IMR-90 (cell line): ENCODE measurements at regions not wholly inside any gene's neighbourhood (a gene's known extent, or its start where the extent isn't known, plus 50 kb on each side); places are given as distances from the start of the nearest gene placed in this dataset.

Source experiments
- ATAC-seq: fragments of 200-7000 bp; cut with Tn5 transposase; 2 replicates; pipeline ENCODE4 v1.9.1; 2020; ENCODE audit warnings: low read depth, mild to moderate bottlenecking, moderate library complexity
- BruUV-seq: library from RNA; stranded (reverse); fragments of 400-500 nt; replicated peaks from 2 replicates; lab custom pipeline; 2021; lab: Mats Ljungman, UMichigan
- CTCF ChIA-PET: fragments of 300-600 bp; formaldehyde crosslinking; extraction: SDS; loops from one replicate; lab custom pipeline; 2021; ENCODE audit warnings: antibody characterized with exemption; lab: Yijun Ruan, JAX
- POLR2A ChIA-PET: fragments of 300-600 bp; sonication (Branson Sonifier 250); formaldehyde crosslinking; loops from one replicate; lab custom pipeline; 2022; ENCODE audit warnings: antibody characterized with exemption; ENCODE audit not compliant: unreplicated experiment; lab: Charles Lee
- DNase-seq: peaks from one replicate; pipeline ENCODE4 v3.0.0; 2013
- H2AFZ ChIP-seq: replicated peaks from 2 replicates; pipeline ENCODE3; 2013; ENCODE audit warnings: low read length, mild to moderate bottlenecking; ENCODE audit not compliant: poor library complexity
- H2AK5ac ChIP-seq: 2 replicates; pipeline ENCODE4 v1.6.1; 2013; ENCODE audit warnings: low read depth, low read length, inconsistent platforms
- H2AK9ac ChIP-seq: replicated peaks from 2 replicates; pipeline ENCODE3; 2013; ENCODE audit warnings: mild to moderate bottlenecking, low read depth, low read length, moderate library complexity; ENCODE audit not compliant: poor library complexity
- H2BK120ac ChIP-seq: 2 replicates; pipeline ENCODE4 v1.6.1; 2013; ENCODE audit warnings: low read depth, low read length, inconsistent platforms
- H2BK15ac ChIP-seq: 3 replicates; pipeline ENCODE4 v1.6.1; 2013; ENCODE audit warnings: low read depth, low read length, inconsistent platforms
- H2BK20ac ChIP-seq: 2 replicates; pipeline ENCODE4 v1.6.1; 2013; ENCODE audit warnings: low read depth, mild to moderate bottlenecking, inconsistent platforms, low read length, moderate library complexity
- H2BK5ac ChIP-seq: 2 replicates; pipeline ENCODE4 v1.6.1; 2013; ENCODE audit warnings: mild to moderate bottlenecking, low read depth, low read length, inconsistent platforms; ENCODE audit not compliant: poor library complexity, severe bottlenecking
- H3K14ac ChIP-seq: replicated peaks from 2 replicates; pipeline ENCODE4 v1.6.1; 2013; ENCODE audit warnings: low read depth, low read length, inconsistent platforms
- H3K18ac ChIP-seq: 2 replicates; pipeline ENCODE4 v1.6.1; 2013; ENCODE audit warnings: low read depth, low read length, control low read depth
- H3K23ac ChIP-seq: 2 replicates; pipeline ENCODE4 v1.6.1; 2013; ENCODE audit warnings: low read depth, low read length, inconsistent platforms
- H3K27ac ChIP-seq: 2 replicates; pipeline ENCODE4 v1.5.1; 2013; ENCODE audit warnings: mild to moderate bottlenecking, control low read depth, low read length; ENCODE audit not compliant: insufficient read depth
- H3K27me3 ChIP-seq: 2 replicates; pipeline ENCODE4 v1.6.1; 2013; ENCODE audit warnings: low read length; ENCODE audit not compliant: control insufficient read depth, insufficient read depth
- H3K36me3 ChIP-seq: 2 replicates; pipeline ENCODE4 v1.6.1; 2013; ENCODE audit warnings: low read length, mixed read lengths; ENCODE audit not compliant: control insufficient read depth, insufficient read depth
- H3K4ac ChIP-seq: 2 replicates; pipeline ENCODE4 v1.6.1; 2013; ENCODE audit warnings: low read depth, low read length, inconsistent platforms
- H3K4me1 ChIP-seq: 2 replicates; pipeline ENCODE4 v1.6.1; 2013; ENCODE audit warnings: low read length, mixed read lengths; ENCODE audit not compliant: control insufficient read depth, insufficient read depth
- H3K4me2 ChIP-seq: 2 replicates; pipeline ENCODE4 v1.6.1; 2013; ENCODE audit warnings: low read depth, mild to moderate bottlenecking, control low read depth, low read length, moderate library complexity
- H3K4me3 ChIP-seq: 2 replicates; pipeline ENCODE4 v1.5.1; 2013; ENCODE audit warnings: low read depth, mild to moderate bottlenecking, control low read depth, low read length, moderate library complexity; ENCODE audit not compliant: insufficient read depth
- H3K56ac ChIP-seq: 2 replicates; pipeline ENCODE4 v1.6.1; 2013; ENCODE audit warnings: low read length, inconsistent platforms; ENCODE audit not compliant: insufficient read depth; ENCODE audit errors: extremely low read depth
- H3K79me1 ChIP-seq, 2 experiments: 2 replicates each; pipeline ENCODE4 v1.6.1; 2013; ENCODE audit warnings: low read length in 2 of 2, inconsistent platforms in 1 of 2, low read depth in 1 of 2
- H3K9ac ChIP-seq: 2 replicates; pipeline ENCODE4 v1.6.1; 2013; ENCODE audit warnings: low read depth, low read length, control low read depth
- H3K9me1 ChIP-seq: 2 replicates; pipeline ENCODE4 v1.6.1; 2013; ENCODE audit warnings: low read length, inconsistent platforms; ENCODE audit not compliant: insufficient read depth
- H3K9me3 ChIP-seq: 2 replicates; pipeline ENCODE4 v1.6.1; 2013; ENCODE audit warnings: low read length; ENCODE audit not compliant: control insufficient read depth, insufficient read depth
- H4K20me1 ChIP-seq: 2 replicates; pipeline ENCODE4 v1.6.1; 2013; ENCODE audit warnings: low read length, inconsistent platforms; ENCODE audit not compliant: insufficient read depth
- H4K5ac ChIP-seq: 2 replicates; pipeline ENCODE4 v1.6.1; 2013; ENCODE audit warnings: mild to moderate bottlenecking, low read depth, low read length, control low read depth
- H4K8ac ChIP-seq, 2 experiments: 2 replicates each; pipeline ENCODE4 v1.6.1; 2013; ENCODE audit warnings: low read depth in 2 of 2, low read length in 2 of 2, control low read depth in 1 of 2, inconsistent platforms in 1 of 2
- H4K91ac ChIP-seq: 2 replicates; pipeline ENCODE4 v1.6.1; 2013; ENCODE audit warnings: low read depth, low read length, inconsistent platforms; ENCODE audit not compliant: insufficient read depth
- MAFK ChIP-seq: IDR thresholded peaks from 2 replicates; pipeline ENCODE4 v1.6.1; 2012; ENCODE audit warnings: low read depth, low read length, improper control_type of control experiment
- MAZ ChIP-seq: IDR thresholded peaks from 2 replicates; pipeline ENCODE4 v1.6.1; 2012; ENCODE audit warnings: low read depth, mild to moderate bottlenecking, low read length, improper control_type of control experiment, moderate library complexity, borderline replicate concordance
- NFE2L2 ChIP-seq: fragments of 150-350 bp; IDR thresholded peaks from 2 replicates; pipeline ENCODE4 v1.6.1; 2016; ENCODE audit warnings: low read depth, mild to moderate bottlenecking, low read length
- SMC3 ChIP-seq: fragments of 150-350 bp; IDR thresholded peaks from 2 replicates; pipeline ENCODE4 v1.6.1; 2016; ENCODE audit warnings: low read depth, mild to moderate bottlenecking, antibody characterized with exemption, low read length, moderate library complexity
- WGBS, 2 experiments: methylation state at CpG; one replicate each; pipeline versions ENCODE4 v1.1.5 to v1.1.7; 2013; ENCODE audit warnings: missing lambda C conversion rate in 2 of 2; ENCODE audit not compliant: insufficient read length in 1 of 2; ENCODE audit errors: extremely low coverage in 2 of 2; 5-methylcytosine and 5-hydroxymethylcytosine counted together
- dilution Hi-C: fragments of 300-500 bp; cut with HindIII; formaldehyde crosslinking; loops from one replicate; pipeline ENCODE4 v1.14.3; 2018; ENCODE audit warnings: low sequenced_read_pairs; ENCODE audit not compliant: unreplicated experiment
- in situ Hi-C: fragments of 300-500 bp; cut with MboI; formaldehyde crosslinking; loops from 3 replicates; pipeline ENCODE4 v1.14.3; 2019; ENCODE audit warnings: low sequenced_read_pairs, inconsistent platforms, mixed read lengths
- intact Hi-C: fragments of 100-400 bp; cut with micrococcal nuclease; formaldehyde crosslinking; loops from 2 replicates; pipeline ENCODE4 v1.10.0; 2022

DNA sequence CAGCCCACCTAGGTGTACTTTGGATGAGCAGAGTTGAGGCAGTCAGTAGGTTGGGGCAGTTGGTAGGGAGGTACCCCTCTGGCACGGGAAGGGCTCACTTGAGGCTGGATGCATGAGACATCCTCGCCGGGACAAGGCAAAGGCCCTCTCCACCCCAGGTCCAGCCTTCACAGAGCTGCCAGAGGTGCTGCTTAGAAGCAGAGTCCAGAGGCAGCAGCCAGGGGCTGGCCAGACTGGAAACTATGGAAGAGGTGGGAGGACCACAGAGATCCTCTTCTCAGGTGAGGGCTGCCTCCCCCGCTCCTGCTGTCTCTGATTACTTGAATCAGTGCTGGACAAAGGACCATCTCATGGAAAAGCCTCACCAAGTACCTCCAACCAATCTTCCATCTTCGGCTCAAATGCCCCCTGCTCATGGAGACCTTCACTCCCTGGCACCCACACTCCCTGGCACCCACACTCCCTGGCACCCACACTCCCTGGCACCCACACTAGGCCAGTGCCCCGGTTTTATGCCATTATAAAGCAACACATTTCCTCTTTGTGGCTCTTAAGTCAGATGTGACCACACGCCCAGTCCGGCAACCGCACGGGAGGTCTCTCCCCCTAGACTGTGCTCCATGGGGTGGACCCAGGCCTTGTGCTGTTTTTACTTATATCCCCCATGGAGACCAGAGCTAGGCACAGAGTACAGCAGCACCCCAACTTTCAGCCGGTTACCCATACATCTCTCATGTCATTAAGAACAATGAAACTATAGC, 100.1 kb downstream of the YTHDF1 start:
- Histone ChIP-seq H4K20me1 (no peaks in the 10 kb centered on the region), H3K18ac (no peak overlapping the region), H2BK120ac (no peak overlapping the region), H3K27me3 (peaks cover 11% of the 10 kb centered on the region; the same call in 1 of the 2 replicates), H2BK15ac (no peak overlapping the region), H3K4ac (no peak overlapping the region), H4K8ac (no peak overlapping the region), H2BK20ac (no peak overlapping the region), H3K4me2 (no peak overlapping the region), H3K9me3 (no peaks in the 10 kb centered on the region), H3K14ac (no peak overlapping the region), H3K56ac (no peak overlapping the region), H3K79me1 (no peaks in the 10 kb centered on the region), H3K4me1 (no peaks in the 10 kb centered on the region), H3K36me3 (no peaks in the 10 kb centered on the region), H3K9me1 (no peaks in the 10 kb centered on the region), H3K23ac (no peak overlapping the region), H3K4me3 (no peak overlapping the region), H2BK5ac (no peak overlapping the region), H3K27ac (no peak overlapping the region), H4K5ac (no peak overlapping the region), H2AK5ac (no peak overlapping the region), H4K91ac (no peak overlapping the region), H3K9ac (no peak overlapping the region), H2AFZ (no peak overlapping the region), H2AK9ac (no peak overlapping the region)
- no peak for ATAC-seq
- DNase-seq = no peak
- 33% methylated on average over 3 of the region's 11 CpGs; no CpG with 5 or more reads in 1 of the 2 experiments for WGBS, 2 experiments
- ChIA-PET POLR2A (no interaction called here), CTCF (no interaction called here)
- intact Hi-C loops (no loop called here), dilution Hi-C loops (no loop called here), in situ Hi-C loops (no loop called here)
- TF ChIP-seq MAFK = no peak
- TF ChIP-seq SMC3 = no peak
- no peak for TF ChIP-seq NFE2L2
- TF ChIP-seq MAZ = no peak
- BruUV-seq = no TSS peak
